HT-29 (cell line): ENCODE measurements at regions not wholly inside any gene's neighbourhood (a gene's known extent, or its start where the extent isn't known, plus 50 kb on each side); places are given as distances from the start of the nearest gene placed in this dataset.

Experiments
- DNase-seq: peaks from one replicate; pipeline ENCODE4 v3.0.0-alpha.2; 2015; ENCODE audit warnings: low spot score

GRCh38 chr6:225907-226306 lies 66.4 kb upstream of the DUSP22 start:
- DNase-seq = no peak

GRCh38 chr6:226516-227073 lies 65.7 kb upstream of the DUSP22 start:
- no peak for DNase-seq

- DNase-seq = no peak
Observed at GRCh38 chr6:227074-227782, 65.1 kb upstream of the DUSP22 start.

GRCh38 chr6:227812-228338 lies 64.4 kb upstream of the DUSP22 start:
- no peak for DNase-seq

- DNase-seq = no peak
Observed at GRCh38 chr6:228881-229651, 63.2 kb upstream of the DUSP22 start.

GRCh38 chr6:231779-232178 lies 60.5 kb upstream of the DUSP22 start:
- DNase-seq = no peak

GRCh38 chr6:232982-233640 lies 59.2 kb upstream of the DUSP22 start:
- no peak for DNase-seq

- no peak for DNase-seq
Observed at GRCh38 chr6:234706-235372, 57.4 kb upstream of the DUSP22 start.

- DNase-seq = no peak
Observed at GRCh38 chr6:235763-236360, 56.4 kb upstream of the DUSP22 start.

- DNase-seq = no peak
Observed at GRCh38 chr6:236519-236918, 55.8 kb upstream of the DUSP22 start.

GRCh38 chr6:240151-240550 lies 52.1 kb upstream of the DUSP22 start:
- no peak for DNase-seq

GRCh38 chr6:241336-241865 lies 50.9 kb upstream of the DUSP22 start:
- DNase-seq = no peak
